ENCODE measurements at regions not wholly inside any gene's neighbourhood (a gene's known extent, or its start where the extent isn't known, plus 50 kb on each side); places are given as distances from the start of the nearest gene placed in this dataset.
"Not testable (repeated sequence)": the region's sequence is repeated elsewhere in the genome, so short reads cannot be mapped to it uniquely, and the experiment has no call there.

DNA sequence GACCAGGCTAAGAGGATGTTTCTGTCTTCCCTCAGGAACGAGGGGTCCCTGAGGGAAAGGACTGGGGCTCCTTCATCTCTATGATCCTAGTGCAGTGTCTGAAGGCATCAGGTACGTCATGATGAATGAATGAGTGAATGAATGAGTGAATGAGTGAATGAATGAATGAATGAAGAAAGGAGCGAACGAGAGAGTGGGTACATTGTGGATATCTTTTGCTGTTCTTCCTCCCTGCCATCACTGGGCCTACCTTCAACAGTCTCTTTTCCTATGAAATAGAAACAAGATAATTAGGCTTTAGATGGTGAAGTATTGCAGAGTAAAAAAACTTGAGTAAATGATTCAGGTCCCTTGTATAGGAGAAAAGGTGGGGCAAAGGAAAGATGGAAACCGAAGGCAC lies 111.3 kb upstream of the CRHR1 start:
- TF ChIP-seq, protein P1, sequence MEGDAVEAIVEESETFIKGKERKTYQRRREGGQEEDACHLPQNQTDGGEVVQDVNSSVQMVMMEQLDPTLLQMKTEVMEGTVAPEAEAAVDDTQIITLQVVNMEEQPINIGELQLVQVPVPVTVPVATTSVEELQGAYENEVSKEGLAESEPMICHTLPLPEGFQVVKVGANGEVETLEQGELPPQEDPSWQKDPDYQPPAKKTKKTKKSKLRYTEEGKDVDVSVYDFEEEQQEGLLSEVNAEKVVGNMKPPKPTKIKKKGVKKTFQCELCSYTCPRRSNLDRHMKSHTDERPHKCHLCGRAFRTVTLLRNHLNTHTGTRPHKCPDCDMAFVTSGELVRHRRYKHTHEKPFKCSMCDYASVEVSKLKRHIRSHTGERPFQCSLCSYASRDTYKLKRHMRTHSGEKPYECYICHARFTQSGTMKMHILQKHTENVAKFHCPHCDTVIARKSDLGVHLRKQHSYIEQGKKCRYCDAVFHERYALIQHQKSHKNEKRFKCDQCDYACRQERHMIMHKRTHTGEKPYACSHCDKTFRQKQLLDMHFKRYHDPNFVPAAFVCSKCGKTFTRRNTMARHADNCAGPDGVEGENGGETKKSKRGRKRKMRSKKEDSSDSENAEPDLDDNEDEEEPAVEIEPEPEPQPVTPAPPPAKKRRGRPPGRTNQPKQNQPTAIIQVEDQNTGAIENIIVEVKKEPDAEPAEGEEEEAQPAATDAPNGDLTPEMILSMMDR (IDR thresholded peaks at IDR 0.05), result no peak
- TF ChIP-seq POLR2AphosphoS5 (IDR thresholded peaks at IDR 0.05), result no peak
- in situ Hi-C loops (cut with MboI; ENCODE audit: low pct_ligation_motif_present in 1 of 4, low pct_unique_long_range_greater_than_20kb in 1 of 4, low sequenced_read_pairs in 3 of 4), result no loop called here
- no peaks in the 10 kb centered on the region for H3K4me1 ChIP-seq

DNA sequence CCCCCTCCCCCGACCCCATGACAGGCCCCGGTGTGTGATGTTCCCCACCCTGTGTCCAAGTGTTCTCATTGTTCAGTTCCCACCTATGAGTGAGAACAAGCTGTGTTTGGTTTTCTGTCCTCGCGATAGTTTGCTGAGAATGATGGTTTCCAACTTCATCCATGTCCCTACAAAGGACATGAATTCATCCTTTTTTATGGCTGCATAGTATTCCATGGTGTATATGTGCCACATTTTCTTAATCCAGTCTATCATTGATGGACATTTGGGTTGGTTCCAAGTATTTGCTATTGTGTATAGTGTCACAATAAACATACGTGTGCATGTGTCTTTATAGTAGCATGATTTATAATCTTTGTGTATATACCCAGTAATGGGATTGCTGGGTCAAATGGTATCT lies 110.4 kb upstream of the CRHR1 start:
- intact Hi-C loops (cut with DNase I; ENCODE audit: low total_unique reads); H3K4me3 ChIP-seq; H3K4me1 ChIP-seq; H3K27me3 ChIP-seq; H3K36me3 ChIP-seq; H3K27ac ChIP-seq; in situ Hi-C loops (cut with MboI; ENCODE audit: low pct_ligation_motif_present in 1 of 4, low pct_unique_long_range_greater_than_20kb in 1 of 4, low sequenced_read_pairs in 3 of 4); H3K9me3 ChIP-seq; DNase-seq: not testable (repeated sequence)
- WGBS, 2 donors (ENCODE audit: low coverage in 1 of 2), result 50 to 76% methylated on average over 1 to 5 of the region's 5 CpGs

More for the DNA sequence above, 111.3 kb upstream of the CRHR1 start:
- H3K36me3 ChIP-seq, result no peaks in the 10 kb centered on the region
- no peak overlapping the region for H3K4me3 ChIP-seq
- no peaks in the 10 kb centered on the region for H3K9me3 ChIP-seq
- WGBS, 2 donors (ENCODE audit: low coverage in 1 of 2), result 73 to 78% methylated on average over 3 to 5 of the region's 5 CpGs
- DNase-seq, result no peak
- H3K27me3 ChIP-seq, result peaks cover 6% of the 10 kb centered on the region
- H3K27ac ChIP-seq, result no peak overlapping the region
- intact Hi-C loops (cut with DNase I; ENCODE audit: low total_unique reads), result no loop called here

DNA sequence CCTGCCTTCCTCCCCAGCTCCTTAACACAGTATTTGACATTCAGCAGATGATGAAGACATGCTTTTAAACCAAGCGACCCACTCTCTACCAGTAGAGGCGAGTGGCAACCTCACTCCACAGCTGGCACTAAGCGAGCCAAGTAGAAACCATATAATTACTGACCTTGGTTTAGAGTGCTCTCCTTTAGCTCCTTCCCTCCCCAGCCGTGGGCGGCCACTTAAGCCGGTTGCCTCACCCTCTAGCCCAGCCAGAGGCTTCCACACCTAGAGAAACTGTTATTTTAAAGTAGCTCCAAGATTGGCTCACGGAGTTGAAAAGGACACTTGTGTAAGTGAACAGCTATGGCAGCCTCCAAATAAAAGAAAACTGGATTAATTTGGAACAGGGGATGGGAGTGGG lies 109.1 kb upstream of the CRHR1 start:
- no peak for DNase-seq
- intact Hi-C loops (cut with DNase I; ENCODE audit: low total_unique reads), result no loop called here
- Histone ChIP-seq H3K9me3 (no peaks in the 10 kb centered on the region), H3K36me3 (no peaks in the 10 kb centered on the region), H3K27ac (no peak overlapping the region), H3K4me3 (no peak overlapping the region), H3K4me1 (no peaks in the 10 kb centered on the region), H3K27me3 (peaks cover 12% of the 10 kb centered on the region)
- in situ Hi-C loops (cut with MboI; ENCODE audit: low pct_ligation_motif_present in 1 of 4, low pct_unique_long_range_greater_than_20kb in 1 of 4, low sequenced_read_pairs in 3 of 4), result no loop called here
- TF ChIP-seq EP300 (IDR thresholded peaks at IDR 0.05; ENCODE audit: low read depth), result no peak
- TF ChIP-seq POLR2AphosphoS5 (IDR thresholded peaks at IDR 0.05), result no peak
- TF ChIP-seq POLR2A (IDR thresholded peaks at IDR 0.05), result no peak
- TF ChIP-seq, protein P1 (IDR thresholded peaks at IDR 0.05), result no peak
- 62 to 74% methylated on average over 3 to 7 of the region's 7 CpGs for WGBS, 2 donors (ENCODE audit: low coverage in 1 of 2)

DNA sequence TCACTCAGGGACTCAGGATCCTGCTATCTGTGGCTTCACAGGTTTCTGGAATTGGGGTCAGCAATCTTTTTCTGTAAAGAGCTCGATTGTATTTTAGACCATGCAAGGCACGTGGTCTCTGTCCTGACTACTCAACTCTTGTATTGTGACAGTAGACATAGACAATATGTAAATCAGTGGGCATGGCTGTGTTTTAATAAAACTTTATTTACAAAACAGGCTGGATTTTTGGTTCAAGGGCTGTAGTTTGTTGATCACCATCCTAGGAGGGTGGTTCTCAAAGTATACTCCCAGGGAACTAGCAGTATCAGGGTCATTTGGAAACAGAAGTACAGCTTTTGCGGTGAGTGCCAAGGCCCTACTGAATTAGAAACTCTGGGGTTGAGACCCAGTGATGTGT lies 108.2 kb upstream of the CRHR1 start:
- in situ Hi-C loops (cut with MboI; ENCODE audit: low pct_ligation_motif_present in 1 of 4, low pct_unique_long_range_greater_than_20kb in 1 of 4, low sequenced_read_pairs in 3 of 4) (no loop called here), intact Hi-C loops (cut with DNase I; ENCODE audit: low total_unique reads) (no loop called here)
- TF ChIP-seq POLR2AphosphoS5 (IDR thresholded peaks at IDR 0.05), result no peak
- TF ChIP-seq, protein P1 (IDR thresholded peaks at IDR 0.05), result no peak
- TF ChIP-seq EP300 (IDR thresholded peaks at IDR 0.05; ENCODE audit: low read depth), result no peak
- no peak for TF ChIP-seq POLR2A (IDR thresholded peaks at IDR 0.05)
- Histone ChIP-seq H3K27ac (no peak overlapping the region), H3K36me3 (no peaks in the 10 kb centered on the region), H3K4me1 (no peaks in the 10 kb centered on the region), H3K4me3 (no peak overlapping the region), H3K9me3 (no peaks in the 10 kb centered on the region), H3K27me3 (peaks cover 12% of the 10 kb centered on the region)
- 80% methylated on average over 3 of the region's 3 CpGs; no CpG with 5 or more reads in 1 of the 2 donors for WGBS, 2 donors (ENCODE audit: low coverage in 1 of 2)
- no peak for DNase-seq

DNA sequence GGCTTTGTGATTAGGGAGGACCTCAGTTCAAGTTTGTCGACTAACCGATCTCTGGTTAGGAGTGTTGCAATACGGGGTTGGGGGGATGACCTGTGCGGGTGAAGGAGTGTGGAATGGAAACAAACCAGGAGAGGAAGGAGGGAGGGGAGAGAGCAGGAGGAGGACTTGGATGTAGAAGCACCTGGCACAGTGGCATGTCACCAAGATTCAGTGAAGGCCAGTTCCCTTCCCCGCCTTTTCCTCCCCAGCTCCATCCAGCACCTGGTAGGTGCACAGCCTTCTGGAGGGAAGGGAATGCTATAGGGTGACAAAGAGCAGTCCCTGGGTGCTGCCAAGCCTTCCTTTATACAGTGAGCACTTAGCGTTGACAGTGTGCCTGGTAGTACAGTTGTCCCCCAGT lies 107.4 kb upstream of the CRHR1 start:
- no peak for DNase-seq
- WGBS, 2 donors (ENCODE audit: low coverage in 1 of 2), result 85 to 88% methylated on average over 3 to 6 of the region's 6 CpGs
- Histone ChIP-seq H3K4me1 (no peaks in the 10 kb centered on the region), H3K9me3 (no peaks in the 10 kb centered on the region), H3K27ac (no peak overlapping the region), H3K27me3 (peaks cover 15% of the 10 kb centered on the region), H3K4me3 (no peak overlapping the region), H3K36me3 (no peaks in the 10 kb centered on the region)
- in situ Hi-C loops (cut with MboI; ENCODE audit: low pct_ligation_motif_present in 1 of 4, low pct_unique_long_range_greater_than_20kb in 1 of 4, low sequenced_read_pairs in 3 of 4), result no loop called here
- TF ChIP-seq, protein P1 (IDR thresholded peaks at IDR 0.05), result no peak
- TF ChIP-seq POLR2AphosphoS5 (IDR thresholded peaks at IDR 0.05) (no peak), POLR2A (IDR thresholded peaks at IDR 0.05) (no peak), EP300 (IDR thresholded peaks at IDR 0.05; ENCODE audit: low read depth) (no peak)
- intact Hi-C loops (cut with DNase I; ENCODE audit: low total_unique reads), result no loop called here

Data from transverse colon (tissue), 4 donors.